Heart left ventricle (tissue), 13 donors: ENCODE measurements at regions not wholly inside any gene's neighbourhood (a gene's known extent, or its start where the extent isn't known, plus 50 kb on each side); places are given as distances from the start of the nearest gene placed in this dataset.

Experiments used
- CTCF ChIP-seq, 12 donors: fragments of 200-600 bp; sonication (generic) in 4 of 12; IDR thresholded peaks; one replicate each; pipeline versions ENCODE4 v1.5.0 to v1.8.0; 2018 to 2022; ENCODE audit warnings: antibody characterized with exemption in 12 of 12, mild to moderate bottlenecking in 5 of 12
- POLR2A ChIP-seq, 2 donors: fragments of 450-650 bp; IDR thresholded peaks; one replicate each; pipeline ENCODE4 v1.6.1; 2017; ENCODE audit warnings: antibody characterized with exemption in 2 of 2, mild to moderate bottlenecking in 2 of 2, moderate library complexity in 2 of 2
- donor health status: ischemic (EF 13 %, LVEDD 7.1; RV severe dilation, severe dysfunction).
- donor health status: DM: no; HTN: yes; CAD: no.
- donor health status: DM: no; HTN: no; CAD: no.
- donor health status: ischemic (EF 25% LVEDD 6.9; RV normal size, moderate dysfunction).
- donor health status: ischemic (EF 25% LVEDD 5.7; RV mildly dilated, moderate dysfunction).
- donor health status: ischemic (EF 35%, LVEDD 5.7; RV mildly dilated, moderate dysfunction).
- donor health status: nonischemic (EF 11% LVEDD 7.7; RV severe dilation, severe dysfunction).
- donor health status: DM: yes; HTN: yes; CAD: no.
- donor health status: PGD.
- donor health status: ischemic (EF 29% LVEDD 5.4; RV normal size, mild dysfunction).
- donor health status: nonischemic (EF 23%, LVEDD 6.1; RV moderate dilation, normal function).

DNA sequence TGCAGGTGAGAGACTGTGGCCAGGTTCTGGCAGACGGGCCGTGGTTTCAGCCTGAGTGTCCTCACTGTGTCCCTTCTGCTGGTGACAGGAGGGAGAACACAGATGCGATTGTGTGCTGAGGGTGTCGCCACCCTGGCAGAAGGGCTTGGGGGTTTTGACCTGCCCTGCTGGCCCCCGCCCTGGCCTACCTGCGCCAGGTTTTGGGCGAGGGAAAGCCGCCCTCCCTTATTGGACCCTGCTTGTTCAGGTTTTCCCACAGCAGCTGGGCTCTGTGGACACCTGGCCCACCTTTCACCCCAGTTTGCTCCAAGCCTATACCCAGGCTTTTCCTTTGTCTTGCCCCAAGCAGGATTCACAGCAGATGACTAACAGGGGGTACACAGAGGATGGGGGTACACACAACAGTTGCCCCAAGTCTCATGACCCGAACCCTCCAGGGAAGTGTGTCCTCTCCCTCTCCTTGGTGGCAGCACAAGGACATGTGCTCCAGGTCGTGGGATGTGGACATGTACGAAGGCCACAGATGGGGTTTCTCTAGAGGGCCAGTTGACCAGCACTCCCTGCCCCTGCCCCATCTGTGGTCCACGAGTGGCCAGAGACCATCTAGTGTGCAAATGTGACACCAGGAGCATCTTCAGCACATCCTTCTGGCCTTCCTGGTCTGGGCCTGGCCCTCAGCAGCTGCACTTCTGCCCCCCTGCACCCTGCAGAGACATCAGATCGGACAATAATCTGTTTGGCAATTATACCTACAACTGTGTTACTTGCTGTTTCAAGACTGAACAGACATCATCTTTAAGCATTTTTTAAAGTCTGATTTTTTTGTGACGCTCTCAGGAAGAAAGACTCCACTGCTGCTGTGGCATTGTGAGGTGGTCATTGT is 265.8 kb upstream of the IRX4 start:
- TF ChIP-seq CTCF (IDR thresholded peaks at IDR 0.05) (no peak), POLR2A (IDR thresholded peaks at IDR 0.05) (no peak)
